WTC11 (cell line): ENCODE measurements at regions not wholly inside any gene's neighbourhood (a gene's known extent, or its start where the extent isn't known, plus 50 kb on each side); places are given as distances from the start of the nearest gene placed in this dataset.

Experiments
- ATAC-seq: fragments of 200-7000 bp; cut with Tn5 transposase; 2 replicates; pipeline ENCODE4 v1.10.0; 2021; ENCODE audit warnings: mild to moderate bottlenecking, moderate library complexity
- CTCF ChIA-PET: fragments of 300-600 bp; sonication (Branson Sonifier 250); formaldehyde crosslinking; loops from one replicate; lab custom pipeline; 2021; ENCODE audit warnings: antibody characterized with exemption; lab: Charles Lee
- POLR2A ChIA-PET: fragments of 350-600 bp; sonication (Branson Sonifier 250); formaldehyde crosslinking; loops from one replicate; lab custom pipeline; 2021; ENCODE audit warnings: antibody characterized with exemption; lab: Charles Lee
- DNase-seq: peaks from one replicate; pipeline ENCODE4 v3.0.0; 2021; ENCODE audit warnings: low spot score
- H3K27ac Mint-ChIP-seq: 2 replicates; pipeline ENCODE4 v1.8.0; 2021; ENCODE audit warnings: mixed read lengths
- H3K27me3 Mint-ChIP-seq: 2 replicates; pipeline ENCODE4 v1.8.0; 2021; ENCODE audit warnings: low read depth, mild to moderate bottlenecking, moderate library complexity, mixed read lengths
- H3K36me3 Mint-ChIP-seq: 2 replicates; pipeline ENCODE4 v1.8.0; 2021; ENCODE audit warnings: mixed read lengths
- H3K4me1 Mint-ChIP-seq: 2 replicates; pipeline ENCODE4 v1.8.0; 2022; ENCODE audit warnings: mixed read lengths
- H3K4me3 Mint-ChIP-seq: 2 replicates; pipeline ENCODE4 v1.8.0; 2021; ENCODE audit warnings: mild to moderate bottlenecking, moderate library complexity, mixed read lengths
- H3K9me3 Mint-ChIP-seq: 2 replicates; pipeline ENCODE4 v1.8.0; 2021; ENCODE audit warnings: mixed read lengths
- E2F4 ChIP-seq: sonication (generic); formaldehyde crosslinking; IDR thresholded peaks from 2 replicates; pipeline ENCODE4 v1.8.1; 2022; ENCODE audit warnings: low read depth, mild to moderate bottlenecking, moderate library complexity, missing genetic modification reagents, borderline replicate concordance
- ESRRA ChIP-seq: sonication (generic); formaldehyde crosslinking; IDR thresholded peaks from 2 replicates; pipeline ENCODE4 v1.8.1; 2022; ENCODE audit warnings: mild to moderate bottlenecking, missing genetic modification reagents, borderline replicate concordance
- FOXK1 ChIP-seq: sonication (generic); formaldehyde crosslinking; IDR thresholded peaks from 2 replicates; pipeline ENCODE4 v1.8.0; 2022; ENCODE audit warnings: mild to moderate bottlenecking, moderate library complexity, missing genetic modification reagents
- HMGXB4 ChIP-seq: sonication (generic); formaldehyde crosslinking; IDR thresholded peaks from 2 replicates; pipeline ENCODE4 v1.8.1; 2023; ENCODE audit warnings: mild to moderate bottlenecking, moderate library complexity, missing genetic modification reagents
- IRF2 ChIP-seq: sonication (generic); formaldehyde crosslinking; IDR thresholded peaks from 2 replicates; pipeline ENCODE4 v1.8.0; 2022; ENCODE audit warnings: low read depth, missing genetic modification reagents, borderline replicate concordance
- JAZF1 ChIP-seq: fragments of 250-450 bp; sonication (Bioruptor Pico); IDR thresholded peaks from 2 replicates; pipeline ENCODE4 v1.9.0; 2021; ENCODE audit warnings: moderate library complexity, mild to moderate bottlenecking, inconsistent platforms
- MYBL2 ChIP-seq: sonication (generic); formaldehyde crosslinking; IDR thresholded peaks from 2 replicates; pipeline ENCODE4 v1.8.1; 2023; ENCODE audit warnings: mild to moderate bottlenecking, moderate library complexity, missing genetic modification reagents
- PRRX2 ChIP-seq: fragments of 250-450 bp; sonication (Bioruptor Pico); IDR thresholded peaks from 2 replicates; pipeline ENCODE4 v1.8.0; 2021; ENCODE audit warnings: mild to moderate bottlenecking
- RELA ChIP-seq: sonication (generic); formaldehyde crosslinking; IDR thresholded peaks from 2 replicates; pipeline ENCODE4 v1.8.1; 2022; ENCODE audit warnings: missing genetic modification reagents, mild to moderate bottlenecking, borderline replicate concordance
- SMAD3 ChIP-seq: sonication (generic); formaldehyde crosslinking; IDR thresholded peaks from 2 replicates; pipeline ENCODE4 v1.8.0; 2022; ENCODE audit warnings: missing genetic modification reagents, mild to moderate bottlenecking, borderline replicate concordance
- SOX15 ChIP-seq: fragments of 250-450 bp; sonication (Bioruptor Pico); IDR thresholded peaks from 2 replicates; pipeline ENCODE4 v1.9.0; 2021; ENCODE audit warnings: mild to moderate bottlenecking
- STAT6 ChIP-seq: sonication (generic); formaldehyde crosslinking; conservative IDR thresholded peaks from 2 replicates; pipeline ENCODE4 v1.8.1; 2023; ENCODE audit warnings: mild to moderate bottlenecking, low read depth, missing genetic modification reagents, moderate library complexity
- TCF7 ChIP-seq: sonication (generic); formaldehyde crosslinking; IDR thresholded peaks from 2 replicates; pipeline ENCODE4 v1.8.0; 2022; ENCODE audit warnings: mild to moderate bottlenecking, low read depth, missing genetic modification reagents, moderate library complexity
- USF1 ChIP-seq: sonication (generic); formaldehyde crosslinking; IDR thresholded peaks from 2 replicates; pipeline ENCODE4 v1.8.0; 2022; ENCODE audit warnings: mild to moderate bottlenecking, missing genetic modification reagents
- ZMAT4 ChIP-seq: fragments of 250-450 bp; sonication (Bioruptor Pico); IDR thresholded peaks from 2 replicates; pipeline ENCODE4 v1.9.0; 2021; ENCODE audit warnings: mild to moderate bottlenecking
- ZNF138 ChIP-seq: sonication (generic); formaldehyde crosslinking; conservative IDR thresholded peaks from 2 replicates; pipeline ENCODE4 v1.8.1; 2022; ENCODE audit warnings: mild to moderate bottlenecking, moderate library complexity, missing genetic modification reagents
- ZNF425 ChIP-seq: fragments of 250-450 bp; sonication (Bioruptor Pico); conservative IDR thresholded peaks from 2 replicates; pipeline ENCODE4 v1.9.0; 2021; ENCODE audit warnings: mild to moderate bottlenecking
- ZNF512 ChIP-seq: sonication (generic); formaldehyde crosslinking; IDR thresholded peaks from 2 replicates; pipeline ENCODE4 v1.8.1; 2022; ENCODE audit warnings: missing genetic modification reagents, borderline replicate concordance
- ZNF671 ChIP-seq: fragments of 250-450 bp; sonication (Bioruptor Pico); IDR thresholded peaks from 2 replicates; pipeline ENCODE4 v1.8.0; 2021; ENCODE audit warnings: mild to moderate bottlenecking

GRCh38 chr10:63013755-63014154, 119.4 kb upstream of the NRBF2 start (continued):
- no peak for TF ChIP-seq ZNF425 (CRISPR knock-in tag)
- TF ChIP-seq, all 79 proteins: peak for 0

GRCh38 chr10:63012623-63013022, 120.5 kb upstream of the NRBF2 start:
- H3K27me3 Mint-ChIP-seq, result no peaks in the 10 kb centered on the region
- H3K27ac Mint-ChIP-seq, result no peak overlapping the region
- H3K9me3 Mint-ChIP-seq, result peaks cover 13% of the 10 kb centered on the region
- DNase-seq (no peak), ATAC-seq (no peak)
- POLR2A ChIA-PET, result no interaction called here
- H3K4me3 Mint-ChIP-seq, result no peak overlapping the region
- TF ChIP-seq USF1 (CRISPR knock-in tag), result no peak
- no peak for TF ChIP-seq JAZF1 (CRISPR knock-in tag)
- no peak for TF ChIP-seq E2F4 (CRISPR knock-in tag)
- TF ChIP-seq RELA (CRISPR knock-in tag), result no peak
- no peak for TF ChIP-seq ZNF138
- no peak for TF ChIP-seq ZMAT4 (CRISPR knock-in tag)
- no peak for TF ChIP-seq STAT6
- TF ChIP-seq IRF2 (CRISPR knock-in tag), result no peak
- no peak for TF ChIP-seq ZNF671
- no peak for TF ChIP-seq ESRRA (CRISPR knock-in tag)
- TF ChIP-seq SOX15 (CRISPR knock-in tag), result no peak
- TF ChIP-seq PRRX2, result no peak
- no peak for TF ChIP-seq MYBL2
- no peak for TF ChIP-seq ZNF425 (CRISPR knock-in tag)
- no peak for TF ChIP-seq HMGXB4 (CRISPR knock-in tag)
- no peak for TF ChIP-seq ZNF512 (CRISPR knock-in tag)
- TF ChIP-seq SMAD3, result no peak
- no peak for TF ChIP-seq FOXK1 (CRISPR knock-in tag)
- TF ChIP-seq TCF7 (CRISPR knock-in tag), result no peak
- CTCF ChIA-PET, result no interaction called here
- no peaks in the 10 kb centered on the region for H3K4me1 Mint-ChIP-seq
- H3K36me3 Mint-ChIP-seq, result no peaks in the 10 kb centered on the region
